CD4-positive, alpha-beta T cell treated with Interleukin-1 beta for 1 hour (primary cell): ENCODE measurements at regions not wholly inside any gene's neighbourhood (a gene's known extent, or its start where the extent isn't known, plus 50 kb on each side); places are given as distances from the start of the nearest gene placed in this dataset.
A peak's percentile ranks its signal among the peaks of the same experiment; 100 is the strongest.

ENCODE experiments used
- DNase-seq, 2 donors: peaks; one replicate each; pipeline ENCODE4 v3.0.0-alpha.2; 2020 to 2022

DNA sequence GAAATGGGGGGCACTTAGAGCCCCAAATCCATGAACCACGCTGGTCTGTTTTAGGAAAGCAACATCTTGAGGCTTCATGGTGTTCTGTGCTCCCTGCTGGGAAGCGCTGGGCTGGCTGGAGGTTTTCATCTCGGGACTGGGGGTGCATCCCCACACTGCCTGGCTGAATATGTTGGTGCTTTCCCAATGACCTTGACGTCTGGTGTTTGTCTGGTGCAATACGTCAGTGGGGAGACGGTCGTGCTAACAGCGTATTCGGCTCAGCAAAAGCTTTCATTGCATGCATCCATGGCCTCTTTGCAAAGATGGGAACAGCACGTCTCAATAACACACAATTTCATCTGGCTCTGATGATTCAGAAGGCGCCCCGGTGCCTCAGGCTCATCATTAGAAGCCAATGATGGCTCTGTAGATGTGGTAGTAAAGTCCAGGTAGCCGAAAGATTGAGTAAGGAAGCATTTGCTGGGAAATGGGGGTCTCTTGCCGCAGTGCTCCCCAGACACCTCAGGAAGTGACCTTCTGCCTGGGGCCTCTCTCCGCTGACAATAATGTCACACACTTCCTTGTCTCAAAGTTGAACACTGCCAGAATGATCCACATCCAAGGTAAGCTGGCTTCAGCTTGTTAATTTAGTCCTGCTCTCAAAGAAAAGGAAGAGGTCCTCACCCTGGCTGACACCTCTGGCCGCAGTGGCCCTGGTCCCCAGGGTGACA is 97.7 kb downstream of the ING1 start:
- DNase-seq, result no peak

GRCh38 chr13:110811771-110812120 is 98.2 kb downstream of the ING1 start:
- DNase-seq, result no peak

- DNase-seq, result no peak
These were observed 98.8 kb downstream of the ING1 start for GRCh38 chr13:110812121-110812868.

GRCh38 chr13:110812869-110813645 is 99.6 kb downstream of the ING1 start:
- DNase-seq, result no peak

GRCh38 chr13:110813646-110814624 is 100.4 kb downstream of the ING1 start:
- DNase-seq, result no peak

DNA sequence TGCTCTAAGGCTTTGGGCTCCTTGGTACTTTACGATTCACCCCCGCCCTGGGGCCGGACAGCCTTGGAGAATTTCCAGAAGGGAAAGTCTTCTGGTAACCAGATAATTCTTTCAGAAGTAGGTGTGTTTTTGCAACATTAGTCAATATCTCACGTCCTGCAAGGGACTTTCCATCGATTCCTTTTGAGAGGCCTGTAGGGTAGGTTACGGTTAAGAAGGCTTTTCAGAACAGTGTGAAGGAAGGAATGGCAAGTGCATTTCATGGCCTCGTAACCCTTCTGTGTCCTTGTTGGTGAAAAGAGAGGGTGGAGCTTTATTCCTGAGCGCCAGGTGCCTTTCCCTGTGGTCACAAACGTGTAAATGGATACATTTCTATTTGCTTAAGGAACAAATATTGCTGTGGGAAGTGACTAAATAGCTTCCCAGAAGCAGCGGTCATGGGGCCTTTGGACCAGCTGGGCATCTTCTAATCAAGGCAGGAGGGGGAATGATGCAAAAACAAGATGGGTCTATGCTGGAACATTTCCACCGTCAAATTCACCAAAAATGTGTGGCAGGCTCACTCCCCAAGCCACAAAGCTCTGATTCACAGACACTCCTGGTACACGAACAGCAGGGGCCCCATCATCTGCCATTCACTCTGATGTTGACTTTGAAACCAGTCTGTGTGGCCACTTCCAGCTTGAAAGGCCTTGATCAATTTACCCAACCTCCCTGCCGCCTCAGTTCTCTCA is 99.2 kb downstream of the ANKRD10 start:
- no peak for DNase-seq

- no peak for DNase-seq
These were observed 98.4 kb downstream of the ANKRD10 start for GRCh38 chr13:110816500-110816899.

DNA sequence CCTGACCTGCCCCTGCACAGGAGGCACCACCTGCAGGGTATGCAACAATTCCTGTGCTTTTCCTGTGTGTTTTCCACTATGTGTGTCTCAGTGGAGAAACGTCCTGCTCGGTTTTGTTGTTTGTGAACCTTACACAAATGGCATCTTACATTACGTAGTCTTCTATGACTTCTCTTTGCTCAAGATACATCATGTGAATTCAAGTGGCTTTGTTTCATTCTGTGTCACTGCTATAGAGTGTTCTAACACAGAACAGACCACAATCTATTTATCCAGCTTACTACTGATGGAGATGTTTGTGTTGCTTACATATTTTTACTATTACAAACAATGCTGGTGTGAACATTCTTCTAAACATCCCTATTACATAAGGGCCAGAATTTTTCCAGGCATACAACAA is 97.7 kb downstream of the ANKRD10 start:
- no peak for DNase-seq

DNA sequence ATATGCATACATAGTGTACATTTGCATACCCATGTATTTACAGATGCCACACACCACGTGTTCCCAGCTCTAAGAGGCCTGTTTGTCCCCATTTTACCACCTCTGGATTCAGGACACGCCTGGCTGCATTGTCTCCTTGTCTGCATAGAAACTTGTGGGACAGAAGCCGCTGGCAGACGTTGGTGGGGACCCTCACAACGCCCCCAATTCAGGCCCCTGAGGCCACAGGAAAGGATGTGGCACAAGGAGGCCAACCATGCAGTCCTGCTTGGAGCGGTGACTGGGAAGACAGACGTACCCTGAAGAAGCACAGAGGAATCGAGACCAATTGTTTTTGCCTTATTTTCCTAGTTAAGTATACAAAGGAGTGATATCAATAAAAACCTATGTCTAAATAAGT is 96.1 kb downstream of the ANKRD10 start:
- no peak for DNase-seq

DNA sequence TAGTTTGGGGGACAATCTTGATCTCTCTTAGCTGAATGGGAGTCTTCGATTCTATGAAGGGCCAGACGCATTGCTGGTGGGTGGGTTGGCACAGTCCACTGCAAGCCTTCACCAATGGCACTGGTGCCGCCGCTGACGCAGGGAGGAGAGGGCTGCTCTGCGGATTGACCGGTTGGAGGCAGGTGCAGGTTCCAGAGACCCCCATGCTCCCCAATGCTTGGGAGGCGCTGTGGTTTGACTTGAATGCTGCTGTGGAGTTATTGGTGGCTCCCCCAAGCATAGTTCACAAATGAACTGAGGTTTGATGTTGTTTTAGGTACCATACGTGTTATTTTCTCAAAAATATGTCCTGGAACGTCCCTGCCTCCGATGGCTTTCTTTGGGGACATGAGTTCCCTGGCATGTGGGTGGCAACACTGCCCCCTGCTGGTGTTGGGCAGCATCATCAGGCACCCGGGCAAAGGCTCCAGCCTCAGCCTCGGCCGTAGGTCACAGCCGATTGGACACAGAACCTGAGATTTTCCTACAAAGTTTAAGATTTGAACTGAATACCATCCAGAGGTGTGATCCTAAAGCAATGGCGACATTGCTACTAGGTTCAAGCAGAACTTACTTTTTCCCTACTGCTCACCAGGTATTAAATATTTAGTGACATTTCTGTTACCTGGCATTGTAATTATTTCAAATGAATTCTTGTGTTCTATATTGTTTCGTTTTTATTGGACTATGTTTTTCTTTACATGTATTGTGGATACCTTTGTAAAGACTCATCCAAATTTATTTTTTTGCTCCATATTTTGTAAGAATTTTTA is 95.5 kb downstream of the ANKRD10 start:
- peak; percentile 68 to 70 for DNase-seq

DNA sequence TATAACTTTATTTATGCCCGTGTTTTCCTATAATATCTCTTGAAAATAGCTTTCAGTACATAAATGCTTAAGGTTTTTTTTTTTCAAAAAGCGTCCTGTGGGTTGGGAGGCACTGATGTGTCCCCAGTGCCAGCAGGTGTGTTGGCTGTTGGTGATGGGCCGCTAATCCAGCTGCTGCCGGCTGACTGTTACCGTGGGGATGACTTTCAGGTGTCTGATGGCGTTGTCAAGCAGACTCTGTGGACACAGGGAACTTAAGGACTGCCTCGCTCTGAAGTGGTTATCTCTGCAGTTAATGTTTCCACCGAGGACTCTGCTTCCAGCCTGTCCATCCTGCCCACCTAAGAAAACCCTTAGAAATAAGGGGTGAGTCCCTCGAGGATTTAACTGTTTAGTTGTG is 94.5 kb downstream of the ANKRD10 start:
- DNase-seq, result no peak

GRCh38 chr13:110821837-110822668 is 92.8 kb downstream of the ANKRD10 start:
- peak; percentile 1 to 8 for DNase-seq

- DNase-seq, result no peak
These were observed 92.3 kb downstream of the ANKRD10 start for GRCh38 chr13:110822669-110822945.

- no peak for DNase-seq
These were observed 90.1 kb downstream of the ANKRD10 start for GRCh38 chr13:110824702-110825300.

DNA sequence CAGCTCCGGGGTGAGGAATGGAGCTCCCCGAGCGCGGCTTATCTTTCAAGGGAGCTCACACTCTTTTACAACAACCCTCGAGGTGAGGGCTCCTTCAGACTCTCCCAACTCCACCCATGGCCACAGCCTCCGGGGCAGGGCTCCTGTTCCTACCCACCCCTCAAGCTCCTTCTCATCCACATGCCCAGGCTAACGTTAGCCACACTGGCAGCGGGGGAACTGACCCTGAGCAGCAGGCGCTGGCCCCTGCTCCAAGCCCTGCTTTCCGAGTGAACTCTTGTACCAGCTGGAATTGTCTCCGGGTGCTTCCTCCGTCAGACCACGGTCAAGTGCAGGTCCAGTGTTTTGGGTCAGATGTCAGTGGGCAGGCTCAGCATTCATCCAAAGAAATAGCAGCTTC is 89.4 kb downstream of the ANKRD10 start:
- DNase-seq, result no peak

DNA sequence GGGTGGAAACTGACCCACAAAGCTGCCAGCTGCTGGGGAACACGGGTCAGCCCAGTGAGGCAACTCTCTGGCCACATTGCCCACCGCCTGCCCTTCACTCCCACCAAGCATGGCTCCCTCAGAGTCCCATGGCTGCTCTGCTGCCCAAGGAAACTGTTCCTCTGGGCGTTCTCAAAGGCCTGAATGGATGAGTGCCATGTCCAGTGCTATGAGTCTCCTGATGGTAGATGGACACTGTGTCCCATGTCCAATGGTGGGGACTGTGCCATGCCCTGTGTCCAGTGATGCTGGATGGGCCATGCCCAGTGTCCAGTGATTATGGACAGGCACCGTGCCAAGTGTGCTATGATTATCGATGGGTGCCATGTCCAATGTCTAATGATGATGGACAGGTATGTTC is 88.8 kb downstream of the ANKRD10 start:
- DNase-seq, result no peak

- DNase-seq, result no peak
These were observed 87.8 kb downstream of the ANKRD10 start for GRCh38 chr13:110826861-110827672.
